H9 (cell line): ENCODE measurements at regions not wholly inside any gene's neighbourhood (a gene's known extent, or its start where the extent isn't known, plus 50 kb on each side); places are given as distances from the start of the nearest gene placed in this dataset.

ENCODE experiments used
- DNase-seq: peaks from one replicate; pipeline ENCODE4 v3.0.0-alpha.2; 2017
- H2AFZ ChIP-seq: one replicate; pipeline ENCODE4 v1.6.1; 2013; ENCODE audit warnings: mild to moderate bottlenecking, low read length, control low read depth, moderate library complexity
- H2AK5ac ChIP-seq: 2 replicates; pipeline ENCODE4 v1.6.1; 2013; ENCODE audit warnings: low read length, control low read depth, mixed read lengths; ENCODE audit not compliant: insufficient read length
- H2BK120ac ChIP-seq: one replicate; pipeline ENCODE4 v1.6.1; 2013; ENCODE audit warnings: low read depth, mild to moderate bottlenecking, low read length, control low read depth, inconsistent platforms; ENCODE audit not compliant: poor library complexity, severe bottlenecking
- H2BK12ac ChIP-seq: 2 replicates; pipeline ENCODE4 v1.6.1; 2013; ENCODE audit warnings: low read length, control low read depth, mixed read lengths, low read depth; ENCODE audit not compliant: insufficient read length
- H2BK15ac ChIP-seq: 2 replicates; pipeline ENCODE4 v1.6.1; 2013; ENCODE audit warnings: low read depth, low read length, control low read depth
- H2BK20ac ChIP-seq: one replicate; pipeline ENCODE4 v1.6.1; 2013; ENCODE audit warnings: low read depth, mild to moderate bottlenecking, low read length, control low read depth, inconsistent platforms; ENCODE audit not compliant: poor library complexity, severe bottlenecking
- H2BK5ac ChIP-seq: 2 replicates; pipeline ENCODE4 v1.6.1; 2013; ENCODE audit warnings: low read length, control low read depth, mixed read lengths; ENCODE audit not compliant: insufficient read length
- H3K14ac ChIP-seq: 2 replicates; pipeline ENCODE4 v1.6.1; 2013; ENCODE audit warnings: low read length, control low read depth; ENCODE audit not compliant: insufficient read depth
- H3K18ac ChIP-seq: 2 replicates; pipeline ENCODE4 v1.6.1; 2013; ENCODE audit warnings: low read depth, mild to moderate bottlenecking, mixed read lengths, low read length, control low read depth; ENCODE audit not compliant: insufficient read length
- H3K23ac ChIP-seq: 2 replicates; pipeline ENCODE4 v1.6.1; 2013; ENCODE audit warnings: low read length, control low read depth, mixed read lengths, low read depth; ENCODE audit not compliant: insufficient read length
- H3K23me2 ChIP-seq: 2 replicates; pipeline ENCODE4 v1.6.1; 2013; ENCODE audit warnings: low read depth, mild to moderate bottlenecking, mixed read lengths, low read length, control low read depth; ENCODE audit not compliant: insufficient read length, poor library complexity, severe bottlenecking
- H3K27ac ChIP-seq: 2 replicates; pipeline ENCODE4 v1.5.1; 2013; ENCODE audit warnings: low read length, control low read depth, mixed read lengths, low read depth; ENCODE audit not compliant: insufficient read length
- H3K27me3 ChIP-seq: 2 replicates; pipeline ENCODE4 v1.6.1; 2013; ENCODE audit warnings: low read length, control low read depth, inconsistent platforms; ENCODE audit not compliant: insufficient read depth
- H3K4ac ChIP-seq: 2 replicates; pipeline ENCODE4 v1.6.1; 2013; ENCODE audit warnings: low read depth, mild to moderate bottlenecking, control low read depth, inconsistent platforms, low read length, moderate library complexity
- H3K4me1 ChIP-seq: 2 replicates; pipeline ENCODE4 v1.6.1; 2013; ENCODE audit warnings: low read length, control low read depth, inconsistent platforms; ENCODE audit not compliant: insufficient read depth
- H3K4me2 ChIP-seq: 2 replicates; pipeline ENCODE4 v1.6.1; 2013; ENCODE audit warnings: low read length, control low read depth, mixed read lengths; ENCODE audit not compliant: insufficient read length, insufficient read depth
- H3K56ac ChIP-seq: 2 replicates; pipeline ENCODE4 v1.6.1; 2013; ENCODE audit warnings: low read depth, mild to moderate bottlenecking, mixed read lengths, low read length, control low read depth; ENCODE audit not compliant: insufficient read length
- H3K79me1 ChIP-seq: 2 replicates; pipeline ENCODE4 v1.6.1; 2013; ENCODE audit warnings: low read depth, mild to moderate bottlenecking, moderate library complexity, low read length, control low read depth, inconsistent platforms; ENCODE audit not compliant: insufficient read depth, poor library complexity, severe bottlenecking
- H3K79me2 ChIP-seq: 2 replicates; pipeline ENCODE4 v1.6.1; 2013; ENCODE audit warnings: low read length, control low read depth, inconsistent platforms; ENCODE audit not compliant: insufficient read depth
- H3K9ac ChIP-seq: 2 replicates; pipeline ENCODE4 v1.6.1; 2013; ENCODE audit warnings: low read length, control low read depth, mixed read lengths; ENCODE audit not compliant: insufficient read length; ENCODE audit errors: extremely low read depth
- H3K9me3 ChIP-seq: one replicate; pipeline ENCODE4 v1.6.1; 2013; ENCODE audit warnings: low read depth, low read length, inconsistent platforms; ENCODE audit not compliant: control insufficient read depth
- H3T11ph ChIP-seq: one replicate; pipeline ENCODE4 v1.6.1; 2013; ENCODE audit warnings: mild to moderate bottlenecking, low read length, control low read depth, inconsistent platforms
- H4K20me1 ChIP-seq: one replicate; pipeline ENCODE4 v1.6.1; 2013; ENCODE audit not compliant: control insufficient read depth, insufficient read length, insufficient read depth
- H4K5ac ChIP-seq: 2 replicates; pipeline ENCODE4 v1.6.1; 2013; ENCODE audit warnings: low read depth, mild to moderate bottlenecking, mixed read lengths, low read length, control low read depth; ENCODE audit not compliant: insufficient read length
- H4K8ac ChIP-seq: replicated peaks from 2 replicates; pipeline ENCODE4 v1.6.1; 2013; ENCODE audit warnings: low read length, control low read depth, mixed read lengths, low read depth; ENCODE audit not compliant: insufficient read length
- H4K91ac ChIP-seq: 2 replicates; pipeline ENCODE4 v1.6.1; 2013; ENCODE audit warnings: low read depth, mild to moderate bottlenecking, moderate library complexity, mixed read lengths, low read length, control low read depth; ENCODE audit not compliant: insufficient read length
- H3K27ac Mint-ChIP-seq, 3 experiments: 2 replicates in 2 of 3; 3 replicates in 1 of 3; pipeline ENCODE4 v1.8.0; 2020 to 2021; ENCODE audit warnings: mixed read lengths in 3 of 3, mild to moderate bottlenecking in 1 of 3, moderate library complexity in 1 of 3
- H3K27me3 Mint-ChIP-seq: 2 replicates; pipeline ENCODE4 v1.8.0; 2021; ENCODE audit warnings: low read depth, mild to moderate bottlenecking, moderate library complexity, mixed read lengths
- H3K36me3 Mint-ChIP-seq, 3 experiments: 2 replicates in 2 of 3; 3 replicates in 1 of 3; pipeline ENCODE4 v1.8.0; 2020 to 2021; ENCODE audit warnings: low read depth in 3 of 3, mixed read lengths in 3 of 3; ENCODE audit not compliant: insufficient read depth in 1 of 3
- H3K4me1 Mint-ChIP-seq, 2 experiments: 2 replicates each; pipeline ENCODE4 v1.8.0; 2020; ENCODE audit warnings: mixed read lengths in 2 of 2
- H3K4me3 Mint-ChIP-seq, 2 experiments: 2 replicates in 1 of 2; 3 replicates in 1 of 2; pipeline ENCODE4 v1.8.0; 2020 to 2021; ENCODE audit warnings: mild to moderate bottlenecking in 2 of 2, mixed read lengths in 2 of 2, moderate library complexity in 1 of 2
- H3K9me3 Mint-ChIP-seq, 2 experiments: 2 replicates in 1 of 2; 3 replicates in 1 of 2; pipeline ENCODE4 v1.8.0; 2020; ENCODE audit warnings: mild to moderate bottlenecking in 2 of 2, mixed read lengths in 2 of 2, moderate library complexity in 1 of 2
- CTCF ChIP-seq: fragments of 200-600 bp; sonication (generic); conservative IDR thresholded peaks from 3 replicates; pipeline ENCODE4 v1.8.0; 2021; ENCODE audit warnings: antibody characterized with exemption, mild to moderate bottlenecking
- whole genome bisulfite sequencing: extraction: QIAGEN DNeasy Blood & Tissue Kit; methylation state at CpG from one replicate; pipeline ENCODE4 v1.1.7; 2013; ENCODE audit warnings: missing lambda C conversion rate, low lambda C conversion rate, mixed read lengths; ENCODE audit not compliant: insufficient read length; ENCODE audit errors: extremely low coverage; 5-methylcytosine and 5-hydroxymethylcytosine counted together

- H3K4me1 Mint-ChIP-seq, result peaks cover 4 to 10% of the 10 kb centered on the region in 2 experiments
- H3K4me3 Mint-ChIP-seq, result no peak overlapping the region
- Histone ChIP-seq H3T11ph (no peak overlapping the region), H2BK120ac (no peak overlapping the region), H4K5ac (no peak overlapping the region), H2AFZ (no peak overlapping the region), H3K23ac (no peak overlapping the region), H2BK12ac (no peak overlapping the region), H4K8ac (no peak overlapping the region), H2BK5ac (no peak overlapping the region), H3K14ac (no peak overlapping the region; the same call in 1 of the 2 replicates), H2BK15ac (no peak overlapping the region), H3K23me2 (no peaks in the 10 kb centered on the region), H4K91ac (no peak overlapping the region), H3K4ac (no peak overlapping the region), H3K56ac (no peak overlapping the region), H3K27me3 (no peaks in the 10 kb centered on the region), H4K20me1 (no peaks in the 10 kb centered on the region), H3K9ac (no peak overlapping the region), H2AK5ac (no peak overlapping the region), H3K9me3 (no peaks in the 10 kb centered on the region), H2BK20ac (no peak overlapping the region), H3K79me1 (no peaks in the 10 kb centered on the region), H3K4me1 (no peaks in the 10 kb centered on the region), H3K4me2 (no peak overlapping the region), H3K18ac (no peak overlapping the region), H3K79me2 (no peaks in the 10 kb centered on the region), H3K27ac (no peak overlapping the region)
- H3K9me3 Mint-ChIP-seq, result peaks cover 3 to 8% of the 10 kb centered on the region in 2 experiments; a peak in 4 of 5 replicates
- no peak for TF ChIP-seq CTCF
- DNase-seq, result no peak
- peaks cover 37% of the 10 kb centered on the region for H3K27me3 Mint-ChIP-seq
- WGBS, result no CpG with 5 or more reads among the region's 17 CpGs
- no peaks in the 10 kb centered on the region for H3K36me3 Mint-ChIP-seq
- no peak overlapping the region for H3K27ac Mint-ChIP-seq
These were observed 76.8 kb upstream of the RTL6 start for GRCh38 chr22:44574640-44575380.
